HG02571 (cell line): ENCODE measurements at regions not wholly inside any gene's neighbourhood (a gene's known extent, or its start where the extent isn't known, plus 50 kb on each side); places are given as distances from the start of the nearest gene placed in this dataset.

Source experiments
- ATAC-seq: cut with Tn5 transposase; IDR thresholded peaks from one replicate; pipeline ENCODE4 v1.9.1; 2021; ENCODE audit warnings: mild to moderate bottlenecking, moderate library complexity; ENCODE audit not compliant: unreplicated experiment

DNA sequence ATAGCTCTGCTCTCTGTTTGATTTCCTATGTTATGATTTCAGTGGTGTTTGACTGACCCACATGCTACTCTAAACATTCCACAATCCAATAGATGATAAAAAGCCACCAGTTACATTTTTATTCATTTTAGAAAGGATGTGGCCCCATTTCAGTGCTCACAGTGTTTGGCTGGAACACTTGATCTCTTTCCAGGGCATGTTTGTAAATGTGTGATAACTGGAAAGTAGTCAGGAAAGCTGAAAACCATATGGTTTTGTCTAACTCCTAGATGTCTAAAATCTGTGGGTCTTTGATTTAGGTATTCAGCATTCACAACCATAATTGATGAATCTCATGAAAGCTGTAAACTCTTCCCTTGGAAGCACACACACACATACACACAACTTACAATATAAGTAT is 904.9 kb upstream of the AGA start:
- ATAC-seq, result no peak

DNA sequence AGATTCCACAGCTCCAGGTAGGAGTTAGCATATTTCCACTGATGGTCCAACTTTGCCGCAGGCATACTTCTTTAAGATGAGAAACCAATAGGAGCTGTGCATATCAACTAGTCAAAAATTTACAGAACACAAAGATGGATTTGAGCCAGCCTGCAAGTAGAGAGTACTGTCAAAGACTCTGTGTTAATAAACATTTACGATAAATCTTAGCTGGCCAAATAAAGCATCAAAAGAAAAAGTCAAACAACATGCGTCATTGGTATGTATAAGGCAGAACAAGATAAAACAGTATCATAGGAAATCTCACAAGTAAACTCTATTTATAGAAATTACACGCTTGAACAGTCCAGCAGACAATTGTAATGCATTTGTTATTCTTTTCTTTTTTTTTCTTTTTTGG is 907.4 kb upstream of the AGA start:
- ATAC-seq, result no peak

DNA sequence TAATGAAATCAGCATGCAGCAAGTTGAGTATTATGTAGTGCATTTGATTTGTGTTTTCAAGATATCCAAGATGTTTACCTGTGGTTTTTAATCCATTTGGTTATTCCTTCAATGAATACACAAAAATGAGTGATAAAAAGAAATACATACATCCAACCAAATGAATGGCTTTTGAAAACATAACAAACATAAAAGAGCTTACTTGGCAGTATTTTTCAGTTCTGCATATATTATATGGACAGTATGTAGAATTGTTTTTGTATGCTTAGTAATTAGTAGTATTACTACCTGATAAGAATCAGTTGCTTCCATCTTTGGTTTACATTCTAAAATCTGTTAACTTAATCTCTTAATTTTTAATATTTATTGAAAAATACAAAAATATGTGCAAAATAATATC is 908.9 kb upstream of the AGA start:
- no peak for ATAC-seq

DNA sequence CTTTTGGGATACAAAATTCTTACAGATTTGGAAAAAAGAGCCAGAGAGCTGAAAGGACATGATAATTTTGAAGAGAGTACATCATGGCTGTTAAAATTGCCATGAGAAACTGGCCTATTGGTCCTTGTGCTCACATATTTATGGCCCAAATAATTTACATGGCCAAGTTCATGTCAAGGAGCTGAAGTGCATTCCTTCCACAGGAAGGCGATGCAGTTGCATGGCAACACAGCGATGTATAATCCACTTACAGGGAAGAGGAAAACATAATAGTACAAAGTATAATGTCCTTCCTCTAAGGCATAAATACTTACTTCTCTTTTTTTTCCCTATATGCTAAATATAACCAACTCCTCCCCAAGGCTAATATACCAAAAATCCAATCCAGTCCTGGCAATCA is 914.5 kb upstream of the AGA start:
- no peak for ATAC-seq

DNA sequence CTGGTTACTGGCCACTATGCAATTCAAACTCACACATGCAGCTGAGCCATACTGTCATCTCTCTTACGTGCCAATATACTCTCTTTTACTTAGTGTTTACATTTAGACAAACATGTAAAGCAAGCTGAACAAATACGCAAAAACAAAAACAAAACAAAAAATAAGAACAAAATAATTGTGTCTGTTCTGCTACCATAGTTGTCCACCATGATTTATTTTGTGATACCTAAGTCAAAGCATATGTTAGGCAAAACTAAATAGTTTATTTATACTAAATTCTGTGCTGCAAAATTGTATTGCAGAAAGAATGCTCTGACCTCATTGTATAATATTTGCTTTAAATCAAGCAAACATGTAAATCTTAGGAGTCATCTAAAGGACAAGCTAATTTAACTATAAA is 943.2 kb upstream of the AGA start:
- ATAC-seq, result no peak

DNA sequence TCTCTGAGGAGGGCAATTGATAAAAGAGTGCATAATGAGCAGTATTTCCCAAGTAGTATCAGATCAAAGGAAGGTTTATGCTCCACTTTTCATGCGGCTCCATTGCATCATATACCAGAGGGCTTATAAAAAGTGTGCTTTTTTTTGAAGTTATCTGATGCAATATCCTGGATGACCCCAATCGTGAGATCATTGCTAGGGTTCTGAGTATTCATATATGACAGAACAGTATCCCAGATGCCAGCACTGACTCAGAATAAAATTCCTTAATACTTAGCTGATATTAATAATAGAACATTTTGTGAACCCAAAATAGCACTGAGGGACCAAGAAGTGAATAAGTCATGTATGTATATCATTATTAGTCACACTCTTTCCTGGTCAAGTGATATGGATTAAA is 945.5 kb upstream of the AGA start:
- ATAC-seq, result no peak

- no peak for ATAC-seq
These were observed 953.6 kb upstream of the AGA start for GRCh38 chr4:178395798-178396197.

GRCh38 chr4:178412455-178412854 is 970.2 kb upstream of the AGA start:
- ATAC-seq, result no peak

DNA sequence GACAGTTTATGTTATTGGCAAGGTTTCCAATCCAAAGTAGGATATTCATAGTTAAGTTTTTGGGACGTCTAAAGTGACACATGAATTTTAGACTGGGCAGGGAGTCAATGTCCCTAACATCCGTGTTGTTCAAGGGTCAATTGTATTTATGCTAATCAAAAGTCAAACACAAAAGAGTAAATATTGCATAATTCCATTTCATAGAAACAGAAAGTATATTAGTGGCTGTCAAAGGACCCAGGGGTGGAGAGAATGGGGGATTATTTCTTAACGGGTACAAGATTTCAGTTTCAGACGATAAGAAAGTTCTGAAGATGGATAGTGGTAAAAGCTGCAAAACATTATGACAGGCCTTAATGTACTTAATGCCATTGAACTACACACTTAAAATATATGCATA is 971.8 kb upstream of the AGA start:
- ATAC-seq, result no peak

- ATAC-seq, result no peak
These were observed 972.7 kb upstream of the AGA start for GRCh38 chr4:178414881-178415446.

DNA sequence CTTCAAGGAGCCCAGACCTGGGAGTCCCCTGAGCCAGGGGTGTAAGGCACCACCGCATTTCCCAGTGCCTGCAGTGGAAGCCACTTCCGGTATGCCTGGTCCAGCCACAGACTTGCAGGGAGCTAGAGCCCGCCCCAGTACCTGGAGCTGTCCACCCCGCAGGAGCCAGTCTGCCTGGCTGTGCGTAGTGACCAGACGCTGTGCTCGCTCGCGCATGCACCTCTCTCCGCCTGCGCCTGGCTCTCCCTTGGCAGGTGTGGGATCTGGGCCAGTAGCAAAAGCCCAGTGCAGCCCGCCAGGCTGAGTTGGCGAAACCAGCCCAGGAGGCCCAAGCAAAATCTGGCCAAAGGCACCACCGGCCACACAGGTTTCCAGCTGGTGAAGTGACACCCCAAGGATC is 973.7 kb upstream of the AGA start:
- no peak for ATAC-seq

DNA sequence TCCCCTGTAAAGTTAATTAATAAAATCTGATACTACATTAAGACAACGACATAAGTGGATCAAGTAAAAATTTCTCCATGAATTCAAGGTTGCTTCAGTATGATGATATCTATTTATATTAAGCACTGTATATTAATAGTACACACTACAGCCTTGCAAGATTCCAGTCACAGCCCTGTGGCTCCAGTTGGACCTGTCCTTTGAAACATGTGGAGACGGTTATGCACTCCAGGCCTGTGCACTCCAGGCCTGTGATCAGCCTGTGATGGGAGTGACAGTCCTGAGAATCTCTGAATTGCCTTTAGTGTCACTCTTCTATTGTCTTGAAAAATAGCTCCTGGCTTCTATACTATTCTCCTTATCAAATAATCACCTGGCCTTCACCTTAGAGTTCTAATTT is 981.1 kb upstream of the AGA start:
- ATAC-seq, result no peak

GRCh38 chr4:178426871-178427270 is 984.6 kb upstream of the AGA start:
- ATAC-seq, result no peak

- ATAC-seq, result no peak
These were observed 985.4 kb upstream of the AGA start for GRCh38 chr4:178427663-178428062.

DNA sequence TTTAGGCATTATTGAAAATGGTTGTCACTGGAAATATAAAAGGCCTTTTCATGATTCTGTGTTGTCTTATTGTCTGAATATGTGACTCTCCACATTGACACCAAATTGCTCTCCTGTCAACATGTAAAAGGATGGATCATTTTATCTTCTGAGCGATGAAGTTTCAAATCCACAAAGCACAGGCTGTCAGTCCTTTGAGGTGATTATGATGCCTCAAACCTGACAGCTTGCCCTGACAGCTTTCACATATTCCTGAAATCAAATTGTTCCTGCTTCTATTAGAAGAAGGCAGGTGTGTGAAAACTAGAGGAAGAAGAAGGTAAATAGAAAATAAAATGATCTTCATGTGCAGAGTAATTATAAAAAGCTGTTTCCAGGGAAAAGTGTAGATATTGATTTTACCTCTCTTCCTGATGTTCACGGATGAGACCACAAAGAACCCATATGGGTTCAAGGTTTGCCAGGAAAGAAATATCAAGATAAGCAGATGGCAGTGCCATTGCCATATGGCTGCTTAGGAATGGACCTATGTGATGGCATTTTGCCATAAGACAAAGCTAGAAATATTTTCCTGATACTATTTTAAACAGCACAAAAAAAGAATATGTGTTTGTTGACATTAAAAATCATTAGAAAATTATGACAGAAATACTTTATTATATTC is 1006.3 kb upstream of the AGA start:
- no peak for ATAC-seq

GRCh38 chr4:178450614-178451013 is 1008.4 kb upstream of the AGA start:
- no peak for ATAC-seq

DNA sequence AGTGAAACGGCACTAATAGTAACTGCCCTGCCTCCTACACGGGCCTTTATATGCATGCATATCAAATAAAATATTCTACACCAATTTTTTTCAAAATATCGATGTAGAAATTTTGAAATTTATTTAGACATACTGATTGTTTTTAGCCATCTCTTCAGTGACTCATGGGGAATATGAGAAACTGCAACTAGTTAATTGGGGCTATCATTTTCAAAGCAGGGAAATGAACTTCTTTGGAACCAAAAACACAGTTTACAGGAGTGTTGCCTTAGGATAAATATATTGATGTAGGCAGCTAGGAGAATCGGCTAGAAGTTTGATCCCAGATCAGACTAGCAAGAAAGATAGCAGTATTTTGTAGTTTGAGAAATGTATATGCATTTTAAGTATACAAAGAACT is 1010.8 kb upstream of the AGA start:
- ATAC-seq, result no peak

- ATAC-seq, result no peak
These were observed 1015.0 kb upstream of the AGA start for GRCh38 chr4:178457286-178457685.

GRCh38 chr4:178462710-178463109 is 1020.5 kb upstream of the AGA start:
- ATAC-seq, result no peak

- no peak for ATAC-seq
These were observed 1021.5 kb upstream of the AGA start for GRCh38 chr4:178463747-178464146.

DNA sequence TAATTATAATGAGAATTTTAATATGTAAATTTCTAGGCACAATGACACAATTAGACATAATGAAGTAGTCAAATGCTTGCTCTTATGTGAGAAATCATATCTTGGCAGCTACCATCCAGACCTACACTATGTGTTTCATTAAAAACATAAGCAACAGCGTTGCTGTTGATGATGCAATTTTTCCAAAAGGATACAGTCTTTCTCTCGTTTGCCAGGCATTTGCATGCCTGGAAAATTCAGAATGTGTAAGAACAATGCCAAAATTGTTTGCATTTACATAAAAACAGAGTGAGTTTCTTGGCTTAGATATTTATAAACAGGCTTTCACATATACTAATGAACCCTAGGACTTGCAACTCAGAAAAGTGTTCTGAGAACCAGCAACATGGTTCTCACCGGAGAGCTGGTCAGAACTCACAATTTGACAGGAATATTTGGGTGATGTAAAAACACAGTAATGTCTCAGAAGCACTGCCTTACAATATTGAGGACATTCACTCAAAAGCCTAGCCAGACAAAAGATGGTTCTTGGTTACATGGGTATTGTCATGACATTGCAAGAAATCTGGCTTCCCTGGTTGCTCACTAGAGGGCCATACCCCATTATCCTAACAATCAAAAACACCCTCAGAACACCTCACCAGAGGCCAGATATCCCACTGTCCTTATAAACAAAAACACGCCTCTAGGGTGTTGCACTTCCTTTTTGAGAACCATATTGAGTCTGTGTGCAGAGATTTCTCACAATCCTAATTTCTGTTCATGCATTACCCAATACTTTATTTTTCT is 1029.0 kb upstream of the AGA start:
- no peak for ATAC-seq

DNA sequence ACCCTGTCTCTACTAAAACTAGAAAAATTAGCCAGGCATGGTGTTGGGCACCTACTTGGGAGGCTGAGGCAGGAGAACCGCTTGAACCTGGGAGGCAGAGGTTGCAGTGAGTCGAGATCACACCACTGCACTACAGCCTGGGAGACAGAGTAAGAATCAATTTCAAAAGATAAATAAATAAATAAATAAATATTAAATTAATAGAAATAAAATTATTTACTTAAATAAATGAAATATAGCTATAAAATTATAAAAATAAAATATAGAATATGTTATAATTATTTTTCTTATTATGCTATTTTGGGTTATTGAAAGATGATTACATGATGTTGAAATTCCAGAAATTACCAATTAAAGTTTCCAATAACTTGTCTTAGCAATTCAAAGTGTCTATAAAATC is 1029.8 kb upstream of the AGA start:
- no peak for ATAC-seq
